Stimulated activated CD4-positive, alpha-beta T cell treated with anti-CD3 and anti-CD28 coated beads, Interleukin-15, amount 100 ng/mL, for 24 hours (primary cell): ENCODE measurements at regions not wholly inside any gene's neighbourhood (a gene's known extent, or its start where the extent isn't known, plus 50 kb on each side); places are given as distances from the start of the nearest gene placed in this dataset.

Experiments
- DNase-seq: peaks from one replicate; pipeline ENCODE4 v3.0.0-alpha.2; 2020

GRCh38 chr12:67173258-67173657, 95.9 kb upstream of the CAND1 start:
- DNase-seq: no peak

- no peak for DNase-seq
These were observed 86.6 kb upstream of the CAND1 start for GRCh38 chr12:67182551-67182950.

GRCh38 chr12:67193704-67194103, 75.5 kb upstream of the CAND1 start:
- peak; percentile 23 for DNase-seq

DNA sequence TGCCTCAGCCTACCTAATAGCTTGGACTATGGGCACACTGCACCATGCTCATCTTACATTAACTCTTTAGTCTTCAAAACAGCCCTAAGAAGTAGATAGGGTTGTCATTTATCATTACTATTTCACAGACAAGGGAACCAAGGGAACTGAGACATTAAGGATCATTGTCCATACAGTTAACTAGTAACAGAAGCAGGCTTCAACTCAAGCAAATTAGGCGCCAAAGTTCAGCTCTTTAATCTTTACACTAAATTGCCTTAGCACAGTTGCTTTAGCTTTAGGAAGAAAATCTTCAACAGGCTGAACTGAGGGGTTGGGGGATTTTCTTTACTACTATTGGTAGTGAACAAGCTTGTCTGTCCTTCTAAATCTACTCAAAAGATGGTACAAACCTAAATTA, 68.8 kb upstream of the CAND1 start:
- DNase-seq: no peak

DNA sequence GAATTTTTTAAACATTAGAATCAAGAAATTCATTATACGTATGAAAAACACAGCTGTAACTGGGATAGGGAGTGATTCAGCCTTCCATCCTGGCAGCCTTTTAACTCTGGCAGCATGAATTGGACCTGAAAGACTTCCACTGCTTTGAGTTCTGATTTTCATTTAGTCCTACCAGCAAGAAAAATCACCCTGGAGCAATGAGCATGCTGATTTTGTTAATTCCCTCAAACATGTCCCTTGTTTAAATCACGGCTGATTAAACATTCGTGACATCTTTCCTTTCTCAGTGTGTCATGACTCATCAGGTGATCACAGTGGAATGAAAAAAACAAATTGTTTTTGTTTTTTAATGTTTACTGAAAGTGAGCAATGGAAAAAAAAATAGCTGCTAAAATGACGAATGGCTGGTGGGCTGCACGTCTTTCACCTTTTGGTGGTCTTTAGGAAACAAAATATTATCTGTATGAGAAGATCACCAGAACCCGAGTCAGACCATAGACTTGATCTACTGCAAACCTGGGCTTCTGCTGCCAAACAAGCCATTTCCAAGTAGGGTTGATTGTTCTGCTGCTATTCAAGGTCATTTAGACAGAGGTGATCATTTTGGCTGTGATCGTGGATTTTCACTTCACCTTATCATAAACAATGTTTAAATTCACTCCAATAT, 67.0 kb upstream of the CAND1 start:
- DNase-seq: no peak

DNA sequence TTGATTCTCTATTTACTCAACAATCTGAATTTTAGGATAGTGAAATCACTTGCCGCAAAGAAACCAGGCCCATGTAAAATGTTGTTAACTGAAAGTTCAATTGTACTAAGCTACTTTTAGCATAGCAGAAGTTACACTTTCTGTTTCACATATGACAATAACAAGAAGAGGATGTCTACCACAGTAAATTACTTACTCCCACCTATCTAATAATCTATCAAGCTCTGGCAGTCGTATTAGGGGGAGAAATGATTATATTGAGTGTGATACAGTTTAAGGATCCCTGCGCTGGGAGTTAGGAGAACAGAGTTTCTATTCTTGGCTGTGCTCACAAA, 66.5 kb upstream of the CAND1 start:
- DNase-seq: no peak

DNA sequence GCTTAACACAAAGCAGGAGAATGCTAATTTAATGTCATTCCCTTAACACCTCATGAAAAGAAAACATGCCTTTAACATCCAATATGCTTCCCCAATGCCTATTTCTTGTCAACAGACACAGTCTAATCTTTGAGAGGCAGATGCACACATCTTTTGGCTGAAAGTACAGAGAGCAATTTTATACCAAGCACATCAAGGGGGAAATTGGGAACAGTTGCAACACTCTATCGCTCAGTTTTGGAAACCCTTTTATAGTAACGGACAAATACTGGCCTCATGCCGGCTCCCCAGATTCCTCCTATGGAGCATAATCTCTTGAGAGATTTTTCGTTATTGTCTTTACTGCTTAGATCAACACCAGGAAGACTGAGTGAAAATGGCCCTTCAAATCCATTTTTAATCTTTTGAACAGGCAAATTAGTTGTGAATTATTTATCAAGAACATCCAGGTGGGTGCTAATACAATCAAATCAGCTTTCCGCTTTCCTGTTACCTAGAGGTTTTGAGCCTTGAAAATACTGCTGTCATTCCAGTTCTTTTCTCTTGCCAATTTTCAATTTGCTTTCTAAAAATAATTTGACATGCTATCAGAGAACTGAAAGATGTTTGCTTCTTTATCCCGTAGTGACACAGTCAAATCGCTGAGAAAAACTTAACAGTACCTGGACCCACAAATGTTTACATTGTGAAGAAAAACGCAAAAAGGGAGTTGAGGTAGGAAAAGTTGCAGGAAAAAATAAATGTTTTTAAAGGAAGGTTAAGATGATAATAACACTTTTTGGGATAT, 60.7 kb upstream of the CAND1 start:
- DNase-seq: no peak

DNA sequence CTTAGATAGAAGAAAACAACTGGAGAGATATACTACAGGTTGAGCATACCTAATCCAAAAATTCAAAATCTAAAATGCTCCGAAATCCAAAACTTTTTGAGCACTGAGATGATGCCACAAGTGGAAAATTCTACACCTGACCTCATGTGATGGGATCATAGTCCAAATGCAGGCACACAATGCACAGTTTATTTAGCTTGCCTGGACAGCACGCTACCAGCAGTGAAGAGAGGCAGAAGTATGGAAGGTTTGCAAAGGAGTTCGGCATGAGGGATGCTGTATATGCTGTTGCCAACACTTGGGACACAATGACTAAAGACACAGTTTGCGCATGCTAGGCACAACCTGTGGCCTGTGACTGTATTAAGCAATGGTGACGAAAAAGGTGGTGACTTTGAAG, 58.1 kb upstream of the CAND1 start:
- no peak for DNase-seq

- no peak for DNase-seq
These were observed 57.7 kb upstream of the CAND1 start for GRCh38 chr12:67211494-67211893.

- DNase-seq: no peak
These were observed 51.5 kb upstream of the CAND1 start for GRCh38 chr12:67217647-67218046.
